ENCODE measurements at regions not wholly inside any gene's neighbourhood (a gene's known extent, or its start where the extent isn't known, plus 50 kb on each side); places are given as distances from the start of the nearest gene placed in this dataset.

DNA sequence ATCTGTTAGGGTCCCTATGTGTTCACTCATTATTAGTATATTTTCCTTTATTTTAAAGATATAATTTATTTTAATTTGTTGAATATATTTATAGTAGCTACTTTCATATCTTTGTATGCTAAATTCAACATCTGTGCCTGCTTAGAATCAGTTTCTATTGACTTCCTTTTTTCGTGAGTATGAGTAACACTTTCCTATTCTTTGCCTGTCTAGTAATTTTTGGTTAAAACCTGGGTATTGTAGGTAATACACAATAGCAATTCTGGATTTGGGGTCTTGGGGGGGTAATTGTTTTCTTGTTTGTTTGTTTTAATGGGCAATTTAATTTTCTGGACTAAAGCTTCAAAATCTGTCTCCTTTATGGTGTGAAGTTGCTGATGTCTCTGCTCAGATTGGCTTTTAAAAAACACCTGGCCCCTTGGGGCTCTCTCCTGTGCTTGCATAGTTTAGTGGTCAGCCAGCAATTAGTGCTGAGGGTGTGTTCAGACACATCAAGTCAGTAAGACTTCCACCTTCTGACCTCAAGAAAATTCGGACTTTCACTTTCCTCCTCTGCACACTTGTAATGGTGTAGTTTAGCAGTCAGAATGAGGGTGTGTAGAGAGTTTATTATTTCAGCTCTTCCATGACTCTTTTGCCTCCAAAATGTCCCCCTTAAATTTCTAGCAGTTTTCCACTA lies 124.4 kb upstream of the MAP1B start:
- TF ChIP-seq, protein P1, sequence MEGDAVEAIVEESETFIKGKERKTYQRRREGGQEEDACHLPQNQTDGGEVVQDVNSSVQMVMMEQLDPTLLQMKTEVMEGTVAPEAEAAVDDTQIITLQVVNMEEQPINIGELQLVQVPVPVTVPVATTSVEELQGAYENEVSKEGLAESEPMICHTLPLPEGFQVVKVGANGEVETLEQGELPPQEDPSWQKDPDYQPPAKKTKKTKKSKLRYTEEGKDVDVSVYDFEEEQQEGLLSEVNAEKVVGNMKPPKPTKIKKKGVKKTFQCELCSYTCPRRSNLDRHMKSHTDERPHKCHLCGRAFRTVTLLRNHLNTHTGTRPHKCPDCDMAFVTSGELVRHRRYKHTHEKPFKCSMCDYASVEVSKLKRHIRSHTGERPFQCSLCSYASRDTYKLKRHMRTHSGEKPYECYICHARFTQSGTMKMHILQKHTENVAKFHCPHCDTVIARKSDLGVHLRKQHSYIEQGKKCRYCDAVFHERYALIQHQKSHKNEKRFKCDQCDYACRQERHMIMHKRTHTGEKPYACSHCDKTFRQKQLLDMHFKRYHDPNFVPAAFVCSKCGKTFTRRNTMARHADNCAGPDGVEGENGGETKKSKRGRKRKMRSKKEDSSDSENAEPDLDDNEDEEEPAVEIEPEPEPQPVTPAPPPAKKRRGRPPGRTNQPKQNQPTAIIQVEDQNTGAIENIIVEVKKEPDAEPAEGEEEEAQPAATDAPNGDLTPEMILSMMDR (IDR thresholded peaks at IDR 0.05), result no peak
- TF ChIP-seq POLR2A (IDR thresholded peaks at IDR 0.05), result no peak
- no peak for TF ChIP-seq POLR2AphosphoS5 (IDR thresholded peaks at IDR 0.05)
